ENCODE measurements at regions not wholly inside any gene's neighbourhood (a gene's known extent, or its start where the extent isn't known, plus 50 kb on each side); places are given as distances from the start of the nearest gene placed in this dataset.

DNA sequence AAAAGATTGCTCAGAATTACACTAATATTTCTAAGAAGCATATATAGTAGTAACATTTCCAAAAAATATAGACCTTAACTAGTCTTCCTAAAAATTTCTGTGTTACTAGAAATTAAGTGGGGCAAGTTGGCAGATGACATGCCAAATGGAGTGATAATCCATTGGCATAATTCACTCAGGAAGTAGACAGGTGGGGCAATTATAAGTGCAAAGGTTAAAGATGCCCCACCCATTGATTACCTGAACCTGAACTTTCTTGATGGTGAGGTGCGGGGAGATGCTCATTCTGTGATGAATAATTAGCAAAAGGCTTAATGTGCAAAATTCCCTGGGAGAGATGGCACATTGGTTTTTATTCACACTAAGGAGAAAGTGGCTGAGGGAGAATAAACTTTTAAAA is 145.8 kb upstream of the RASGEF1B start:
- TF ChIP-seq, protein P1, sequence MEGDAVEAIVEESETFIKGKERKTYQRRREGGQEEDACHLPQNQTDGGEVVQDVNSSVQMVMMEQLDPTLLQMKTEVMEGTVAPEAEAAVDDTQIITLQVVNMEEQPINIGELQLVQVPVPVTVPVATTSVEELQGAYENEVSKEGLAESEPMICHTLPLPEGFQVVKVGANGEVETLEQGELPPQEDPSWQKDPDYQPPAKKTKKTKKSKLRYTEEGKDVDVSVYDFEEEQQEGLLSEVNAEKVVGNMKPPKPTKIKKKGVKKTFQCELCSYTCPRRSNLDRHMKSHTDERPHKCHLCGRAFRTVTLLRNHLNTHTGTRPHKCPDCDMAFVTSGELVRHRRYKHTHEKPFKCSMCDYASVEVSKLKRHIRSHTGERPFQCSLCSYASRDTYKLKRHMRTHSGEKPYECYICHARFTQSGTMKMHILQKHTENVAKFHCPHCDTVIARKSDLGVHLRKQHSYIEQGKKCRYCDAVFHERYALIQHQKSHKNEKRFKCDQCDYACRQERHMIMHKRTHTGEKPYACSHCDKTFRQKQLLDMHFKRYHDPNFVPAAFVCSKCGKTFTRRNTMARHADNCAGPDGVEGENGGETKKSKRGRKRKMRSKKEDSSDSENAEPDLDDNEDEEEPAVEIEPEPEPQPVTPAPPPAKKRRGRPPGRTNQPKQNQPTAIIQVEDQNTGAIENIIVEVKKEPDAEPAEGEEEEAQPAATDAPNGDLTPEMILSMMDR (optimal IDR thresholded peaks at IDR 0.05 in 1 of 3, IDR thresholded peaks at IDR 0.05 in 1 of 3, conservative IDR thresholded peaks at IDR 0.05 in 1 of 3; ENCODE audit: extremely low read depth in 1 of 3, insufficient read depth in 2 of 3, low read length in 3 of 3), result no peak
- no peak for TF ChIP-seq EZH2 (IDR thresholded peaks at IDR 0.05; ENCODE audit: low read length)
- Histone ChIP-seq H3K27me3 (ENCODE audit: control insufficient read depth, extremely low read depth, insufficient read depth, low read length) (no peaks in the 10 kb centered on the region), H3K9me1 (ENCODE audit: control insufficient read depth, extremely low read depth, insufficient read depth, low read length) (no peaks in the 10 kb centered on the region), H4K20me1 (ENCODE audit: control insufficient read depth, extremely low read depth, insufficient read depth, low read length) (no peaks in the 10 kb centered on the region), H3K36me3 (ENCODE audit: control insufficient read depth in 2 of 2, extremely low read depth in 1 of 2, insufficient read depth in 2 of 2, low read length in 2 of 2) (no peaks in the 10 kb centered on the region), H2AFZ (ENCODE audit: control insufficient read depth, low read length) (no peak overlapping the region), H3K9ac (ENCODE audit: control insufficient read depth, extremely low read depth, insufficient read depth, low read length) (no peak overlapping the region), H3K4me2 (ENCODE audit: control insufficient read depth, extremely low read depth, insufficient read depth, low read depth, low read length) (no peak overlapping the region), H3K79me2 (ENCODE audit: control insufficient read depth, insufficient read depth, low read length) (no peaks in the 10 kb centered on the region), H3K9me3 (ENCODE audit: control insufficient read depth, low read depth, low read length) (no peaks in the 10 kb centered on the region), H3K4me3 (ENCODE audit: control insufficient read depth in 2 of 3, extremely low read depth in 1 of 3, insufficient read depth in 2 of 3, low read depth in 1 of 3, low read length in 3 of 3) (no peak overlapping the region), H3K4me1 (ENCODE audit: control insufficient read depth, extremely low read depth, insufficient read depth, low read length) (no peaks in the 10 kb centered on the region), H3K27ac (ENCODE audit: control insufficient read depth, insufficient read depth, low read length) (no peak overlapping the region)
- no peak for FAIRE-seq
- no peak for DNase-seq (ENCODE audit: low read depth, low spot score)
- dilution Hi-C loops (cut with MboI; ENCODE audit: extremely low pct_ligation_motif_present, low sequenced_read_pairs), result no loop called here

DNA sequence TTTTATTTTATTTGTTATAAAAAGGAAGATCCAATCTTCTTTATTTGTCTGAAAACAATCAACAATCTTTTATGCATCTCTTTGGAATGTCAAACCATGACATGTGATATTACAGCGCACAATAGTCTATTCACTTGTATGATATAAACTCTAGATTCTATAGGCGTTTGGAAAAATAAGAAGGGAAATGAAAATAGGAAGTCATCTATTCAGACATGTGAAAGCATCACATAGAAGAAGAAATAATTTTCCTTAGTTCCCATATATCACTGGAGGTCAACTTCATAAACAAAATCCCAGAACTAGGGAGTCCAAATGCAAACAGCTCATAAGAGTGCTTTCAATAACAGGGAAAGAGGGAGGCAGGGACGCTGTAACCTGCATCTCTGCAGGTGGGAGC is 139.5 kb upstream of the RASGEF1B start:
- dilution Hi-C loops (cut with MboI; ENCODE audit: extremely low pct_ligation_motif_present, low sequenced_read_pairs), result no loop called here
- H2AFZ ChIP-seq (ENCODE audit: control insufficient read depth, low read length), result no peak overlapping the region

More for the DNA sequence above, 139.5 kb upstream of the RASGEF1B start:
- no peak overlapping the region for H3K4me2 ChIP-seq (ENCODE audit: control insufficient read depth, extremely low read depth, insufficient read depth, low read depth, low read length)
- H4K20me1 ChIP-seq (ENCODE audit: control insufficient read depth, extremely low read depth, insufficient read depth, low read length), result no peaks in the 10 kb centered on the region
- DNase-seq (ENCODE audit: low read depth, low spot score) (no peak), FAIRE-seq (no peak)
- H3K79me2 ChIP-seq (ENCODE audit: control insufficient read depth, insufficient read depth, low read length), result no peaks in the 10 kb centered on the region
- H3K9me1 ChIP-seq (ENCODE audit: control insufficient read depth, extremely low read depth, insufficient read depth, low read length), result no peaks in the 10 kb centered on the region
- H3K27ac ChIP-seq (ENCODE audit: control insufficient read depth, insufficient read depth, low read length), result no peak overlapping the region
- H3K4me3 ChIP-seq (ENCODE audit: control insufficient read depth in 2 of 3, extremely low read depth in 1 of 3, insufficient read depth in 2 of 3, low read depth in 1 of 3, low read length in 3 of 3), result no peak overlapping the region
- no peaks in the 10 kb centered on the region for H3K4me1 ChIP-seq (ENCODE audit: control insufficient read depth, extremely low read depth, insufficient read depth, low read length)
- no peaks in the 10 kb centered on the region for H3K27me3 ChIP-seq (ENCODE audit: control insufficient read depth, extremely low read depth, insufficient read depth, low read length)
- H3K9ac ChIP-seq (ENCODE audit: control insufficient read depth, extremely low read depth, insufficient read depth, low read length), result no peak overlapping the region
- no peaks in the 10 kb centered on the region for H3K9me3 ChIP-seq (ENCODE audit: control insufficient read depth, low read depth, low read length)
- TF ChIP-seq, protein P1 (optimal IDR thresholded peaks at IDR 0.05 in 1 of 3, IDR thresholded peaks at IDR 0.05 in 1 of 3, conservative IDR thresholded peaks at IDR 0.05 in 1 of 3; ENCODE audit: extremely low read depth in 1 of 3, insufficient read depth in 2 of 3, low read length in 3 of 3), result no peak
- TF ChIP-seq EZH2 (IDR thresholded peaks at IDR 0.05; ENCODE audit: low read length), result no peak
- H3K36me3 ChIP-seq (ENCODE audit: control insufficient read depth in 2 of 2, extremely low read depth in 1 of 2, insufficient read depth in 2 of 2, low read length in 2 of 2), result no peaks in the 10 kb centered on the region

All from keratinocyte (primary cell).